GM18951 (cell line): ENCODE measurements at regions not wholly inside any gene's neighbourhood (a gene's known extent, or its start where the extent isn't known, plus 50 kb on each side); places are given as distances from the start of the nearest gene placed in this dataset.
"Not testable (repeated sequence)": the region's sequence is repeated elsewhere in the genome, so short reads cannot be mapped to it uniquely, and the experiment has no call there.

Source experiments
- POLR2A ChIP-seq: IDR thresholded peaks from 4 replicates; pipeline ENCODE4 v1.6.1; 2011; ENCODE audit warnings: mild to moderate bottlenecking; ENCODE audit not compliant: insufficient read length, insufficient read depth; ENCODE audit errors: extremely low read depth
- in situ Hi-C: fragments of 300-500 bp; cut with MboI; formaldehyde crosslinking; loops from one replicate; pipeline ENCODE4 v1.12.0; 2022; ENCODE audit warnings: low sequenced_read_pairs, mixed read lengths, inconsistent platforms; ENCODE audit not compliant: unreplicated experiment

- in situ Hi-C loops, result no loop called here
- no peak for TF ChIP-seq POLR2A
Observed at GRCh38 chr2:58709687-58710354, 468.7 kb upstream of the FANCL start.

- no peak for TF ChIP-seq POLR2A
- in situ Hi-C loops, result no loop called here
Observed at GRCh38 chr2:58709274-58709673, 468.1 kb upstream of the FANCL start.

GRCh38 chr2:58708565-58708964, 467.4 kb upstream of the FANCL start:
- no peak for TF ChIP-seq POLR2A
- in situ Hi-C loops, result no loop called here

GRCh38 chr2:58702302-58702885, 461.3 kb upstream of the FANCL start:
- in situ Hi-C loops, result no loop called here
- TF ChIP-seq POLR2A, result no peak

- TF ChIP-seq POLR2A, result no peak
- in situ Hi-C loops, result no loop called here
Observed at GRCh38 chr2:58701688-58702301, 460.7 kb upstream of the FANCL start.

GRCh38 chr2:58700591-58700990, 459.5 kb upstream of the FANCL start:
- in situ Hi-C loops, result no loop called here
- TF ChIP-seq POLR2A, result no peak

GRCh38 chr2:58699411-58699810, 458.3 kb upstream of the FANCL start:
- no peak for TF ChIP-seq POLR2A
- in situ Hi-C loops, result no loop called here

GRCh38 chr2:58698620-58699019, 457.5 kb upstream of the FANCL start:
- in situ Hi-C loops, result no loop called here

GRCh38 chr2:58694114-58694513, 453.0 kb upstream of the FANCL start:
- in situ Hi-C loops, result not testable (repeated sequence)

More at GRCh38 chr2:58698620-58699019, 457.5 kb upstream of the FANCL start:
- no peak for TF ChIP-seq POLR2A

- in situ Hi-C loops, result not testable (repeated sequence)
Observed at GRCh38 chr2:58691041-58691440, 449.9 kb upstream of the FANCL start.

- TF ChIP-seq POLR2A, result no peak
- in situ Hi-C loops, result no loop called here
Observed at GRCh38 chr2:58688813-58689212, 447.7 kb upstream of the FANCL start.

- in situ Hi-C loops, result no loop called here
- TF ChIP-seq POLR2A, result no peak
Observed at GRCh38 chr2:58686776-58687175, 445.7 kb upstream of the FANCL start.

GRCh38 chr2:58680755-58681310, 439.7 kb upstream of the FANCL start:
- no peak for TF ChIP-seq POLR2A
- in situ Hi-C loops, result no loop called here

GRCh38 chr2:58677748-58678147, 436.6 kb upstream of the FANCL start:
- no peak for TF ChIP-seq POLR2A
- in situ Hi-C loops, result no loop called here
